Natural killer cell (primary cell): ENCODE measurements at regions not wholly inside any gene's neighbourhood (a gene's known extent, or its start where the extent isn't known, plus 50 kb on each side); places are given as distances from the start of the nearest gene placed in this dataset.

Experiments used
- ATAC-seq, 3 donors: fragments of 150-1000 bp in 2 of 3; fragments of 200-7000 bp in 1 of 3; cut with Tn5 transposase; 1 replicate in 1 of 3; 2 replicates in 2 of 3; pipeline ENCODE4 v1.10.0; 2021; ENCODE audit warnings: mild to moderate bottlenecking in 2 of 3, moderate library complexity in 2 of 3
- DNase-seq, 2 donors: peaks; one replicate each; pipeline versions ENCODE4 v3.0.0 to v3.0.0-alpha.2; 2013 to 2021; ENCODE audit warnings: mixed read lengths in 1 of 2
- H3K27ac ChIP-seq: one replicate; pipeline ENCODE4 v1.5.1; 2013; ENCODE audit warnings: mild to moderate bottlenecking, low read length
- H3K27me3 ChIP-seq: one replicate; pipeline ENCODE4 v1.6.1; 2013; ENCODE audit warnings: low read length; ENCODE audit not compliant: control insufficient read depth, insufficient read depth
- H3K36me3 ChIP-seq: one replicate; pipeline ENCODE4 v1.6.1; 2013; ENCODE audit warnings: low read length; ENCODE audit not compliant: control insufficient read depth, insufficient read depth
- H3K4me1 ChIP-seq: one replicate; pipeline ENCODE4 v1.6.1; 2013; ENCODE audit warnings: low read length; ENCODE audit not compliant: control insufficient read depth, insufficient read depth
- H3K4me3 ChIP-seq: one replicate; pipeline ENCODE4 v1.5.1; 2013; ENCODE audit warnings: low read length
- H3K9me3 ChIP-seq: one replicate; pipeline ENCODE4 v1.6.1; 2013; ENCODE audit warnings: low read length; ENCODE audit not compliant: control insufficient read depth, insufficient read depth
- H3K27ac Mint-ChIP-seq, 2 donors: one replicate each; pipeline ENCODE4 v1.8.0; 2022; ENCODE audit warnings: mild to moderate bottlenecking in 2 of 2, mixed read lengths in 2 of 2, moderate library complexity in 1 of 2
- H3K27me3 Mint-ChIP-seq, 2 donors: one replicate each; pipeline ENCODE4 v1.8.0; 2022; ENCODE audit warnings: low read depth in 2 of 2, mixed read lengths in 2 of 2
- H3K36me3 Mint-ChIP-seq: one replicate; pipeline ENCODE4 v1.8.0; 2022; ENCODE audit warnings: mixed read lengths
- H3K4me1 Mint-ChIP-seq, 2 donors: one replicate each; pipeline ENCODE4 v1.8.0; 2022; ENCODE audit warnings: mixed read lengths in 2 of 2
- H3K4me3 Mint-ChIP-seq: one replicate; pipeline ENCODE4 v1.8.0; 2022; ENCODE audit warnings: mild to moderate bottlenecking, moderate library complexity, mixed read lengths
- H3K9me3 Mint-ChIP-seq, 2 donors: one replicate each; pipeline ENCODE4 v1.8.0; 2022; ENCODE audit warnings: mixed read lengths in 2 of 2
- WGBS: methylation state at CpG from one replicate; pipeline ENCODE4 v1.1.7; 2013; ENCODE audit warnings: missing lambda C conversion rate; ENCODE audit not compliant: insufficient coverage; 5-methylcytosine and 5-hydroxymethylcytosine counted together
- intact Hi-C: fragments of 100-400 bp; cut with micrococcal nuclease; formaldehyde crosslinking; loops from one replicate; pipeline ENCODE4 v1.14.2; 2022
- TF ChIP-seq, protein P1 (sequence below): fragments of 200-600 bp; IDR thresholded peaks from one replicate; pipeline ENCODE4 v1.8.0; 2022; ENCODE audit warnings: antibody characterized with exemption

GRCh38 chr19:31817971-31818797 is 468.9 kb upstream of the TSHZ3 start:
- ATAC-seq (no peak), DNase-seq (no peak)
- H3K4me3 ChIP-seq: no peak overlapping the region
- no peaks in the 10 kb centered on the region for H3K4me1 ChIP-seq
- H3K4me3 Mint-ChIP-seq: no peak overlapping the region
- H3K27ac Mint-ChIP-seq: no peak overlapping the region
- intact Hi-C loops: no loop called here
- H3K36me3 Mint-ChIP-seq: no peaks in the 10 kb centered on the region
- peaks cover 0 to 4% of the 10 kb centered on the region in 2 donors for H3K27me3 Mint-ChIP-seq
- TF ChIP-seq, protein P1, sequence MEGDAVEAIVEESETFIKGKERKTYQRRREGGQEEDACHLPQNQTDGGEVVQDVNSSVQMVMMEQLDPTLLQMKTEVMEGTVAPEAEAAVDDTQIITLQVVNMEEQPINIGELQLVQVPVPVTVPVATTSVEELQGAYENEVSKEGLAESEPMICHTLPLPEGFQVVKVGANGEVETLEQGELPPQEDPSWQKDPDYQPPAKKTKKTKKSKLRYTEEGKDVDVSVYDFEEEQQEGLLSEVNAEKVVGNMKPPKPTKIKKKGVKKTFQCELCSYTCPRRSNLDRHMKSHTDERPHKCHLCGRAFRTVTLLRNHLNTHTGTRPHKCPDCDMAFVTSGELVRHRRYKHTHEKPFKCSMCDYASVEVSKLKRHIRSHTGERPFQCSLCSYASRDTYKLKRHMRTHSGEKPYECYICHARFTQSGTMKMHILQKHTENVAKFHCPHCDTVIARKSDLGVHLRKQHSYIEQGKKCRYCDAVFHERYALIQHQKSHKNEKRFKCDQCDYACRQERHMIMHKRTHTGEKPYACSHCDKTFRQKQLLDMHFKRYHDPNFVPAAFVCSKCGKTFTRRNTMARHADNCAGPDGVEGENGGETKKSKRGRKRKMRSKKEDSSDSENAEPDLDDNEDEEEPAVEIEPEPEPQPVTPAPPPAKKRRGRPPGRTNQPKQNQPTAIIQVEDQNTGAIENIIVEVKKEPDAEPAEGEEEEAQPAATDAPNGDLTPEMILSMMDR: no peak
- H3K27ac ChIP-seq: no peak overlapping the region
- no peaks in the 10 kb centered on the region for H3K36me3 ChIP-seq
- no peaks in the 10 kb centered on the region for H3K27me3 ChIP-seq
- WGBS: 89% methylated on average over 5 of the region's 6 CpGs
- H3K4me1 Mint-ChIP-seq: no peaks in the 10 kb centered on the region
- no peaks in the 10 kb centered on the region for H3K9me3 Mint-ChIP-seq
- no peaks in the 10 kb centered on the region for H3K9me3 ChIP-seq

DNA sequence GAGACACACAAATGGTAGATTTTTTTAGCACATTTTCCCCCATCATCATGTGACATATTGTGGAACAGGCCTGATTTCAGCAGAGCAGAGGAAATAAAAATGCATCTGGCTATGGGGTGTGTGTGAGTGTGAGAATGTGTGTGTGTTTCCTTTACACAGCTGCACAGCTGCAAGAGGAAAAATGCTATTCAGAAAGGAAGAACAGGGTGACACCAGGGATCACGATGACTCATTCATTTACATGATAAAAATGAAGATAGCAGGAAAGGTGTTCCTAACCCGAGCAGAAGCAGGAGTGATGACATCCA is 469.5 kb upstream of the TSHZ3 start:
- DNase-seq: no peak
- H3K4me1 Mint-ChIP-seq: no peaks in the 10 kb centered on the region
- no peaks in the 10 kb centered on the region for H3K9me3 ChIP-seq
- H3K36me3 Mint-ChIP-seq: no peaks in the 10 kb centered on the region
- ATAC-seq: no peak
- no peaks in the 10 kb centered on the region for H3K9me3 Mint-ChIP-seq
- no peak overlapping the region for H3K27ac Mint-ChIP-seq
- intact Hi-C loops: no loop called here
- TF ChIP-seq, protein P1: no peak
- H3K27me3 Mint-ChIP-seq: peaks cover 0 to 4% of the 10 kb centered on the region in 2 donors
- H3K27me3 ChIP-seq: no peaks in the 10 kb centered on the region
- H3K4me1 ChIP-seq: no peaks in the 10 kb centered on the region
- no peak overlapping the region for H3K27ac ChIP-seq
- H3K4me3 ChIP-seq: no peak overlapping the region
- no peak overlapping the region for H3K4me3 Mint-ChIP-seq
- no peaks in the 10 kb centered on the region for H3K36me3 ChIP-seq
- WGBS: 13% methylated on average over 2 of the region's 2 CpGs

GRCh38 chr19:31819837-31820236 is 470.6 kb upstream of the TSHZ3 start:
- Histone ChIP-seq H3K36me3 (no peaks in the 10 kb centered on the region), H3K4me1 (no peaks in the 10 kb centered on the region), H3K27me3 (no peaks in the 10 kb centered on the region), H3K9me3 (no peaks in the 10 kb centered on the region), H3K4me3 (no peak overlapping the region), H3K27ac (no peak overlapping the region)
- no peak for ATAC-seq
- no peaks in the 10 kb centered on the region for H3K36me3 Mint-ChIP-seq
- intact Hi-C loops: no loop called here
- TF ChIP-seq, protein P1: no peak
- H3K9me3 Mint-ChIP-seq: no peaks in the 10 kb centered on the region
- H3K27me3 Mint-ChIP-seq: peaks cover 0 to 4% of the 10 kb centered on the region in 2 donors
- H3K27ac Mint-ChIP-seq: no peak overlapping the region
- no peak for DNase-seq
- no peak overlapping the region for H3K4me3 Mint-ChIP-seq
- no peaks in the 10 kb centered on the region for H3K4me1 Mint-ChIP-seq

GRCh38 chr19:31821346-31821745 is 472.1 kb upstream of the TSHZ3 start:
- Mint-ChIP-seq H3K27ac (no peak overlapping the region), H3K9me3 (no peaks in the 10 kb centered on the region), H3K4me1 (no peaks in the 10 kb centered on the region), H3K27me3 (peaks cover 0 to 12% of the 10 kb centered on the region in 2 donors), H3K36me3 (no peaks in the 10 kb centered on the region), H3K4me3 (no peak overlapping the region)
- 88% methylated on average over 2 of the region's 2 CpGs for WGBS
- intact Hi-C loops: no loop called here
- no peak overlapping the region for H3K4me3 ChIP-seq
- ATAC-seq: no peak
- H3K27ac ChIP-seq: no peak overlapping the region
- no peaks in the 10 kb centered on the region for H3K36me3 ChIP-seq
- DNase-seq: no peak
- TF ChIP-seq, protein P1: no peak
- no peaks in the 10 kb centered on the region for H3K4me1 ChIP-seq
- H3K9me3 ChIP-seq: no peaks in the 10 kb centered on the region
- no peaks in the 10 kb centered on the region for H3K27me3 ChIP-seq
